ENCODE measurements at regions not wholly inside any gene's neighbourhood (a gene's known extent, or its start where the extent isn't known, plus 50 kb on each side); places are given as distances from the start of the nearest gene placed in this dataset.

DNA sequence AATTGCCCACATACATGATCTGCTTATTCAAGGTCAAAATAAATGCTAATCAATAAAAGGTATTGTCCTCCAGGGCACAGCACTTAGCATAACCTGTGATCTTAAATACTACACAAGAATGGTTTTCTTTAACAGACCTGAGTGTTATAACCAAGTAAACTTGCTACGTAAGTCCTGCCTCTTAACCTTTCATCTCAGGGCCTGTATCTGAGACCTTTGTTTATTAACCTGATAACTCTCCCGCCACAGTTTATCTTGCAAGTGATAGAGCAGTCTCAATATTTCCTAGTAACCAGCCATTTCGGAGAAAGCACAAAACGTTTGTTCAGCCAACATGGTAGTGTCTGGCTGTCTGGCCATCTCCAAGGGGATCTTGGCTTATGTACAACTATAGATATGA, 88.4 kb downstream of the DUSP6 start:
- no peaks in the 10 kb centered on the region for H3K9me3 ChIP-seq (ENCODE audit: control insufficient read depth, insufficient read depth, low read length)
- no peak overlapping the region for H3K9ac ChIP-seq (ENCODE audit: low read depth, low read length)
- no peaks in the 10 kb centered on the region for H3K36me3 ChIP-seq (ENCODE audit: insufficient read depth, low read length)
- H3K4me1 ChIP-seq (ENCODE audit: insufficient read depth, low read length): no peaks in the 10 kb centered on the region

- no peaks in the 10 kb centered on the region for H3K4me1 ChIP-seq (ENCODE audit: insufficient read depth, low read length)
- no peak overlapping the region for H3K9ac ChIP-seq (ENCODE audit: low read depth, low read length)
- no peaks in the 10 kb centered on the region for H3K9me3 ChIP-seq (ENCODE audit: control insufficient read depth, insufficient read depth, low read length)
- H3K36me3 ChIP-seq (ENCODE audit: insufficient read depth, low read length): no peaks in the 10 kb centered on the region
Observed at GRCh38 chr12:89262855-89263552, 89.3 kb downstream of the DUSP6 start.

DNA sequence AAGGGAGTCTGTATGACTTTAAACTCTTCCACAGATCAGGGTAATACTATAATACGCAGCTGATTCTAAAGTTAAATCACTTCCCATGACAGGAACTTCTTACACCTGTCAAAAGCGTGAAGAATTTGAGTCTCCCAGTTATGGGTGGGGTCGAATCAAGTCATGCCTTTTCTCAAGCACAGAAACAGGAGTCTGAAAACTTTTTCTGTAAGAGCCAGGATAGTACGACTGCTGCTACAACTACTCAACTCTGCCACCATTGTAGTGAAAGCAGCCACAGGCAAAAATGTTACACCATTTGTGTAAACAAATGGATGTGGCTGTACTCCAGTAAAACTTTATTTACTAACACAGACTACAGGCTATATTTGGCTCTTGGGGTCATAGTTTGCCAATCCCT, 90.3 kb downstream of the DUSP6 start:
- no peak overlapping the region for H3K9ac ChIP-seq (ENCODE audit: low read depth, low read length)
- H3K36me3 ChIP-seq (ENCODE audit: insufficient read depth, low read length): no peaks in the 10 kb centered on the region
- H3K9me3 ChIP-seq (ENCODE audit: control insufficient read depth, insufficient read depth, low read length): no peaks in the 10 kb centered on the region
- no peaks in the 10 kb centered on the region for H3K4me1 ChIP-seq (ENCODE audit: insufficient read depth, low read length)

GRCh38 chr12:89260841-89261637, 91.3 kb downstream of the DUSP6 start:
- Histone ChIP-seq H3K36me3 (ENCODE audit: insufficient read depth, low read length) (no peaks in the 10 kb centered on the region), H3K4me1 (ENCODE audit: insufficient read depth, low read length) (no peaks in the 10 kb centered on the region), H3K9ac (ENCODE audit: low read depth, low read length) (no peak overlapping the region), H3K9me3 (ENCODE audit: control insufficient read depth, insufficient read depth, low read length) (no peaks in the 10 kb centered on the region)

DNA sequence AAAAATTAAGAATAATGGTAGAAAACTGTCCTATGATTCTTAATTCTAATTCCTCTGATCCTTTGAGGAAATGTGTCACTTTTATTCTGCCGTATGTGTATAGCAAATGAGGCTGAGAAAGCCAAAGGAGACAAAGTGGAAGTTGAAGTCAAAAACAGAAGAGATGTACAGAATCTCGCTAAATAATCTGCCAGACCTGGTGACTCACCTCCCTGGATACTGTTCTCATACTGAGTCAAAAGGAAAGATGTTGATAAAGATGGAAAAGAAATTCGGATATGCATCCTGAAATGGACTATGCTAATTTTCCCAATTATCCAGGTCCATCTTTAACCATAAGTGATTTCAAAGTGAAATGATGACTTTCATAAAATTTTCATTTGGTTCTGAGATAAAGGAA, 92.5 kb downstream of the DUSP6 start:
- Histone ChIP-seq H3K9ac (ENCODE audit: low read depth, low read length) (no peak overlapping the region), H3K9me3 (ENCODE audit: control insufficient read depth, insufficient read depth, low read length) (no peaks in the 10 kb centered on the region), H3K36me3 (ENCODE audit: insufficient read depth, low read length) (no peaks in the 10 kb centered on the region), H3K4me1 (ENCODE audit: insufficient read depth, low read length) (no peaks in the 10 kb centered on the region)

DNA sequence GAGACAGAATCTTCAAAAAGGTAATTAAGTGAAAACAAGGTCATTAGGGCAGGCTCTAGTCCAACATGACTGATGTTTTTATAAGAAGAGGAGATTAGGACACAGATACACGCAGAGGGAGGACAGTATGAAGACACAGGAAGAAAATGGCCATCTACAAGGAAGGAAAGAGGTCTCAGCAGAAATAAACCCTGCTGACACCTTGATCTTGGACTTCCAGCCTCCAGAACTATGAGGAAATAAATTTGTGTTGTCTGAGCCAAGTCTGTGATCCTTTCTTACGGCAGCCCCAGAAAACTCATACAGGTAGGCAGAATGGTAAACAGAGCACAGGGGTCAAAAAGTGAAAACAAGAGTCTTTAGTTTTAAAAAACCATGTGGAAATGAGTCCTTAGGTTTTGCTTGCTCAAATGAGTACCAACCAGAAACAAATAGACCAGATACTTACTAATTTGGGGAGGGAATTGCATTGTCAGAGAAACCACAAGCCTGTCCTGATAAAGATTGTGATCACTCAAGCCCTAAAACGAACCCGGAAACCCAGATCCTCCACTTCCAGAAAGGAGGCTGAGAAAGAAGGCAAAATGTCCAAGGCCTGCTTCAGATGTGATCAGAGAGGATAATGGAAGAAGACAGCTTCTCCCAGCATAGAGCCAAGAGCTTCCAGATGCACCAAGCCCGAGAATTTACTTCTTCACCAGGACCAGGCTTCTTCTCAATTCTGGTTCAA, 93.9 kb downstream of the DUSP6 start:
- Histone ChIP-seq H3K36me3 (ENCODE audit: insufficient read depth, low read length) (no peaks in the 10 kb centered on the region), H3K9ac (ENCODE audit: low read depth, low read length) (no peak overlapping the region), H3K9me3 (ENCODE audit: control insufficient read depth, insufficient read depth, low read length) (no peaks in the 10 kb centered on the region), H3K4me1 (ENCODE audit: insufficient read depth, low read length) (no peaks in the 10 kb centered on the region)

GRCh38 chr12:89257340-89257739, 95.0 kb downstream of the DUSP6 start:
- no peaks in the 10 kb centered on the region for H3K4me1 ChIP-seq (ENCODE audit: insufficient read depth, low read length)
- H3K36me3 ChIP-seq (ENCODE audit: insufficient read depth, low read length): no peaks in the 10 kb centered on the region
- no peaks in the 10 kb centered on the region for H3K9me3 ChIP-seq (ENCODE audit: control insufficient read depth, insufficient read depth, low read length)
- H3K9ac ChIP-seq (ENCODE audit: low read depth, low read length): no peak overlapping the region

GRCh38 chr12:89256060-89256459, 96.2 kb downstream of the DUSP6 start:
- H3K36me3 ChIP-seq (ENCODE audit: insufficient read depth, low read length): no peaks in the 10 kb centered on the region
- H3K9ac ChIP-seq (ENCODE audit: low read depth, low read length): no peak overlapping the region
- H3K4me1 ChIP-seq (ENCODE audit: insufficient read depth, low read length): no peaks in the 10 kb centered on the region
- H3K9me3 ChIP-seq (ENCODE audit: control insufficient read depth, insufficient read depth, low read length): no peaks in the 10 kb centered on the region

- Histone ChIP-seq H3K9me3 (ENCODE audit: control insufficient read depth, insufficient read depth, low read length) (no peaks in the 10 kb centered on the region), H3K36me3 (ENCODE audit: insufficient read depth, low read length) (no peaks in the 10 kb centered on the region), H3K4me1 (ENCODE audit: insufficient read depth, low read length) (peaks cover under 1% of the 10 kb centered on the region; the same call in 1 of the 2 replicates), H3K9ac (ENCODE audit: low read depth, low read length) (no peak overlapping the region)
Observed at GRCh38 chr12:89253488-89253887, 98.8 kb downstream of the DUSP6 start.

GRCh38 chr12:89252284-89252683, 100.0 kb downstream of the DUSP6 start:
- Histone ChIP-seq H3K4me1 (ENCODE audit: insufficient read depth, low read length) (peaks cover 13% of the 10 kb centered on the region; the same call in 1 of the 2 replicates), H3K9ac (ENCODE audit: low read depth, low read length) (no peak overlapping the region), H3K36me3 (ENCODE audit: insufficient read depth, low read length) (no peaks in the 10 kb centered on the region)

GRCh38 chr12:89251342-89252271, 100.7 kb downstream of the DUSP6 start:
- Histone ChIP-seq H3K4me1 (ENCODE audit: insufficient read depth, low read length) (peaks cover 19% of the 10 kb centered on the region; the same call in 1 of the 2 replicates), H3K9ac (ENCODE audit: low read depth, low read length) (no peak overlapping the region), H3K36me3 (ENCODE audit: insufficient read depth, low read length) (no peaks in the 10 kb centered on the region), H3K9me3 (ENCODE audit: control insufficient read depth, insufficient read depth, low read length) (no peaks in the 10 kb centered on the region)

More at GRCh38 chr12:89252284-89252683, 100.0 kb downstream of the DUSP6 start:
- no peaks in the 10 kb centered on the region for H3K9me3 ChIP-seq (ENCODE audit: control insufficient read depth, insufficient read depth, low read length)

DNA sequence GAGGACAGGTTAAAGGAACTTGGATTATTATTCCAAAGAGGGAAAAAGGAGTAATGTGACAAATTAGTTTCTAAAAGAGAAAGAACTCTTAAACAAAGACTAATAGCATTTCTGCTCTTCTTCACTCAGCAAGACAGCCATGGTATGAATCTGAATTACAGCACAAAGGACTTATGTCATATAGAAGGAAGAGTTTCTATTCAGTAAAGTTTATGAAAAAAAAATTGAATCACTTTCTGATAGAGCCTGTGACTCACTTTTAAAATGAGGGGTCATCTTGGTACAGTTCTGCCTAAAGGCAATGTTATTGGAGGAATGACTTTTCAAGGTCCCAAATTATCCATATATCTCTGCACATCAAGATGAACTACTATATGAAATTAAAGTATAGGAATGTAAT, 101.7 kb downstream of the DUSP6 start:
- Histone ChIP-seq H3K9ac (ENCODE audit: low read depth, low read length) (no peak overlapping the region), H3K4me1 (ENCODE audit: insufficient read depth, low read length) (peaks cover 25% of the 10 kb centered on the region; the same call in 1 of the 2 replicates), H3K9me3 (ENCODE audit: control insufficient read depth, insufficient read depth, low read length) (no peaks in the 10 kb centered on the region), H3K36me3 (ENCODE audit: insufficient read depth, low read length) (no peaks in the 10 kb centered on the region)

DNA sequence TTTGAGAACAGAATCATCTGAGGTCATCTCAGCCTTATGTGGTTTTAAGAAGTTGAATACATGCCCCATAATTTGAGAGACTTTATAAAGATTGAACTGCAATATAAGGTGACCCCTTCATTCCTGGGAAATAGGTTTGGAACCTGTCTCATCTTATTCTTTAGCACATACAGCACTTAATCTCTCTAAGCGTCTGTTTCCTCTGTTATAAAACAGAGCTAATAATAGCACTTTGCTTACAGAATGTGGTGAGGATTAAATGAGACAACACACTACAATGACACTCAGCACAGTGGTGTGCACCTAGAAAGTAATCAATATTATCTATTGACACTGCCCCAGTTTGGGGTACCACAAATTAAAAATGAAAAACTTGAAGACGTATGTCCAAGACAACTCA, 102.1 kb downstream of the DUSP6 start:
- peaks cover 29% of the 10 kb centered on the region; the same call in 1 of the 2 replicates for H3K4me1 ChIP-seq (ENCODE audit: insufficient read depth, low read length)
- H3K36me3 ChIP-seq (ENCODE audit: insufficient read depth, low read length): no peaks in the 10 kb centered on the region
- H3K9me3 ChIP-seq (ENCODE audit: control insufficient read depth, insufficient read depth, low read length): no peaks in the 10 kb centered on the region
- no peak overlapping the region for H3K9ac ChIP-seq (ENCODE audit: low read depth, low read length)

GRCh38 chr12:89247967-89248366, 104.3 kb downstream of the DUSP6 start:
- no peaks in the 10 kb centered on the region for H3K36me3 ChIP-seq (ENCODE audit: insufficient read depth, low read length)
- peaks cover 43% of the 10 kb centered on the region for H3K4me1 ChIP-seq (ENCODE audit: insufficient read depth, low read length)
- H3K9me3 ChIP-seq (ENCODE audit: control insufficient read depth, insufficient read depth, low read length): no peaks in the 10 kb centered on the region
- H3K9ac ChIP-seq (ENCODE audit: low read depth, low read length): no peak overlapping the region
